H9 (cell line): ENCODE measurements at regions not wholly inside any gene's neighbourhood (a gene's known extent, or its start where the extent isn't known, plus 50 kb on each side); places are given as distances from the start of the nearest gene placed in this dataset.

ENCODE experiments used
- DNase-seq: peaks from one replicate; pipeline ENCODE4 v3.0.0-alpha.2; 2017
- H2AFZ ChIP-seq: one replicate; pipeline ENCODE4 v1.6.1; 2013; ENCODE audit warnings: mild to moderate bottlenecking, low read length, control low read depth, moderate library complexity
- H2AK5ac ChIP-seq: 2 replicates; pipeline ENCODE4 v1.6.1; 2013; ENCODE audit warnings: low read length, control low read depth, mixed read lengths; ENCODE audit not compliant: insufficient read length
- H2BK120ac ChIP-seq: one replicate; pipeline ENCODE4 v1.6.1; 2013; ENCODE audit warnings: low read depth, mild to moderate bottlenecking, low read length, control low read depth, inconsistent platforms; ENCODE audit not compliant: poor library complexity, severe bottlenecking
- H2BK12ac ChIP-seq: 2 replicates; pipeline ENCODE4 v1.6.1; 2013; ENCODE audit warnings: low read length, control low read depth, mixed read lengths, low read depth; ENCODE audit not compliant: insufficient read length
- H2BK15ac ChIP-seq: 2 replicates; pipeline ENCODE4 v1.6.1; 2013; ENCODE audit warnings: low read depth, low read length, control low read depth
- H2BK20ac ChIP-seq: one replicate; pipeline ENCODE4 v1.6.1; 2013; ENCODE audit warnings: low read depth, mild to moderate bottlenecking, low read length, control low read depth, inconsistent platforms; ENCODE audit not compliant: poor library complexity, severe bottlenecking
- H2BK5ac ChIP-seq: 2 replicates; pipeline ENCODE4 v1.6.1; 2013; ENCODE audit warnings: low read length, control low read depth, mixed read lengths; ENCODE audit not compliant: insufficient read length
- H3K14ac ChIP-seq: 2 replicates; pipeline ENCODE4 v1.6.1; 2013; ENCODE audit warnings: low read length, control low read depth; ENCODE audit not compliant: insufficient read depth
- H3K18ac ChIP-seq: 2 replicates; pipeline ENCODE4 v1.6.1; 2013; ENCODE audit warnings: low read depth, mild to moderate bottlenecking, mixed read lengths, low read length, control low read depth; ENCODE audit not compliant: insufficient read length
- H3K23ac ChIP-seq: 2 replicates; pipeline ENCODE4 v1.6.1; 2013; ENCODE audit warnings: low read length, control low read depth, mixed read lengths, low read depth; ENCODE audit not compliant: insufficient read length
- H3K23me2 ChIP-seq: 2 replicates; pipeline ENCODE4 v1.6.1; 2013; ENCODE audit warnings: low read depth, mild to moderate bottlenecking, mixed read lengths, low read length, control low read depth; ENCODE audit not compliant: insufficient read length, poor library complexity, severe bottlenecking
- H3K27ac ChIP-seq: 2 replicates; pipeline ENCODE4 v1.5.1; 2013; ENCODE audit warnings: low read length, control low read depth, mixed read lengths, low read depth; ENCODE audit not compliant: insufficient read length
- H3K27me3 ChIP-seq: 2 replicates; pipeline ENCODE4 v1.6.1; 2013; ENCODE audit warnings: low read length, control low read depth, inconsistent platforms; ENCODE audit not compliant: insufficient read depth
- H3K4ac ChIP-seq: 2 replicates; pipeline ENCODE4 v1.6.1; 2013; ENCODE audit warnings: low read depth, mild to moderate bottlenecking, control low read depth, inconsistent platforms, low read length, moderate library complexity
- H3K4me1 ChIP-seq: 2 replicates; pipeline ENCODE4 v1.6.1; 2013; ENCODE audit warnings: low read length, control low read depth, inconsistent platforms; ENCODE audit not compliant: insufficient read depth
- H3K4me2 ChIP-seq: 2 replicates; pipeline ENCODE4 v1.6.1; 2013; ENCODE audit warnings: low read length, control low read depth, mixed read lengths; ENCODE audit not compliant: insufficient read length, insufficient read depth
- H3K56ac ChIP-seq: 2 replicates; pipeline ENCODE4 v1.6.1; 2013; ENCODE audit warnings: low read depth, mild to moderate bottlenecking, mixed read lengths, low read length, control low read depth; ENCODE audit not compliant: insufficient read length
- H3K79me1 ChIP-seq: 2 replicates; pipeline ENCODE4 v1.6.1; 2013; ENCODE audit warnings: low read depth, mild to moderate bottlenecking, moderate library complexity, low read length, control low read depth, inconsistent platforms; ENCODE audit not compliant: insufficient read depth, poor library complexity, severe bottlenecking
- H3K79me2 ChIP-seq: 2 replicates; pipeline ENCODE4 v1.6.1; 2013; ENCODE audit warnings: low read length, control low read depth, inconsistent platforms; ENCODE audit not compliant: insufficient read depth
- H3K9ac ChIP-seq: 2 replicates; pipeline ENCODE4 v1.6.1; 2013; ENCODE audit warnings: low read length, control low read depth, mixed read lengths; ENCODE audit not compliant: insufficient read length; ENCODE audit errors: extremely low read depth
- H3K9me3 ChIP-seq: one replicate; pipeline ENCODE4 v1.6.1; 2013; ENCODE audit warnings: low read depth, low read length, inconsistent platforms; ENCODE audit not compliant: control insufficient read depth
- H3T11ph ChIP-seq: one replicate; pipeline ENCODE4 v1.6.1; 2013; ENCODE audit warnings: mild to moderate bottlenecking, low read length, control low read depth, inconsistent platforms
- H4K20me1 ChIP-seq: one replicate; pipeline ENCODE4 v1.6.1; 2013; ENCODE audit not compliant: control insufficient read depth, insufficient read length, insufficient read depth
- H4K5ac ChIP-seq: 2 replicates; pipeline ENCODE4 v1.6.1; 2013; ENCODE audit warnings: low read depth, mild to moderate bottlenecking, mixed read lengths, low read length, control low read depth; ENCODE audit not compliant: insufficient read length
- H4K8ac ChIP-seq: replicated peaks from 2 replicates; pipeline ENCODE4 v1.6.1; 2013; ENCODE audit warnings: low read length, control low read depth, mixed read lengths, low read depth; ENCODE audit not compliant: insufficient read length
- H4K91ac ChIP-seq: 2 replicates; pipeline ENCODE4 v1.6.1; 2013; ENCODE audit warnings: low read depth, mild to moderate bottlenecking, moderate library complexity, mixed read lengths, low read length, control low read depth; ENCODE audit not compliant: insufficient read length
- H3K27ac Mint-ChIP-seq, 3 experiments: 2 replicates in 2 of 3; 3 replicates in 1 of 3; pipeline ENCODE4 v1.8.0; 2020 to 2021; ENCODE audit warnings: mixed read lengths in 3 of 3, mild to moderate bottlenecking in 1 of 3, moderate library complexity in 1 of 3
- H3K27me3 Mint-ChIP-seq: 2 replicates; pipeline ENCODE4 v1.8.0; 2021; ENCODE audit warnings: low read depth, mild to moderate bottlenecking, moderate library complexity, mixed read lengths
- H3K36me3 Mint-ChIP-seq, 3 experiments: 2 replicates in 2 of 3; 3 replicates in 1 of 3; pipeline ENCODE4 v1.8.0; 2020 to 2021; ENCODE audit warnings: low read depth in 3 of 3, mixed read lengths in 3 of 3; ENCODE audit not compliant: insufficient read depth in 1 of 3
- H3K4me1 Mint-ChIP-seq, 2 experiments: 2 replicates each; pipeline ENCODE4 v1.8.0; 2020; ENCODE audit warnings: mixed read lengths in 2 of 2
- H3K4me3 Mint-ChIP-seq, 2 experiments: 2 replicates in 1 of 2; 3 replicates in 1 of 2; pipeline ENCODE4 v1.8.0; 2020 to 2021; ENCODE audit warnings: mild to moderate bottlenecking in 2 of 2, mixed read lengths in 2 of 2, moderate library complexity in 1 of 2
- H3K9me3 Mint-ChIP-seq, 2 experiments: 2 replicates in 1 of 2; 3 replicates in 1 of 2; pipeline ENCODE4 v1.8.0; 2020; ENCODE audit warnings: mild to moderate bottlenecking in 2 of 2, mixed read lengths in 2 of 2, moderate library complexity in 1 of 2
- CTCF ChIP-seq: fragments of 200-600 bp; sonication (generic); conservative IDR thresholded peaks from 3 replicates; pipeline ENCODE4 v1.8.0; 2021; ENCODE audit warnings: antibody characterized with exemption, mild to moderate bottlenecking
- WGBS: extraction: QIAGEN DNeasy Blood & Tissue Kit; methylation state at CpG from one replicate; pipeline ENCODE4 v1.1.7; 2013; ENCODE audit warnings: missing lambda C conversion rate, low lambda C conversion rate, mixed read lengths; ENCODE audit not compliant: insufficient read length; ENCODE audit errors: extremely low coverage; 5-methylcytosine and 5-hydroxymethylcytosine counted together

- Mint-ChIP-seq H3K27me3 (no peaks in the 10 kb centered on the region), H3K4me1 (no peaks in the 10 kb centered on the region), H3K27ac (no peak overlapping the region), H3K36me3 (no peaks in the 10 kb centered on the region), H3K9me3 (no peaks in the 10 kb centered on the region), H3K4me3 (no peak overlapping the region)
- H3K27me3 ChIP-seq = no peaks in the 10 kb centered on the region
- H4K20me1 ChIP-seq = no peaks in the 10 kb centered on the region
- H3K9ac ChIP-seq = no peak overlapping the region
- H3K4ac ChIP-seq = no peak overlapping the region
- no peak for TF ChIP-seq CTCF
- no peak overlapping the region for H3K56ac ChIP-seq
- no CpG with 5 or more reads among the region's 4 CpGs for WGBS
- no peak overlapping the region for H2AFZ ChIP-seq
- no peak overlapping the region for H3K18ac ChIP-seq
- H4K8ac ChIP-seq = no peak overlapping the region
- H3K4me1 ChIP-seq = no peaks in the 10 kb centered on the region
- H3K14ac ChIP-seq = no peak overlapping the region
- no peak overlapping the region for H2BK120ac ChIP-seq
- no peak overlapping the region for H2AK5ac ChIP-seq
- H3K23ac ChIP-seq = no peak overlapping the region
- H3T11ph ChIP-seq = no peak overlapping the region
- H4K5ac ChIP-seq = no peak overlapping the region
- H2BK15ac ChIP-seq = no peak overlapping the region
- H2BK5ac ChIP-seq = no peak overlapping the region
- H3K79me1 ChIP-seq = no peaks in the 10 kb centered on the region
- no peaks in the 10 kb centered on the region for H3K23me2 ChIP-seq
- H3K27ac ChIP-seq = no peak overlapping the region
- no peaks in the 10 kb centered on the region for H3K9me3 ChIP-seq
- peak overlapping the region; percentile 19 for H4K91ac ChIP-seq
- DNase-seq = no peak
- H3K79me2 ChIP-seq = no peaks in the 10 kb centered on the region; the same call in 1 of the 2 replicates
- no peak overlapping the region for H2BK20ac ChIP-seq
- H3K4me2 ChIP-seq = no peak overlapping the region
- no peak overlapping the region for H2BK12ac ChIP-seq
Observed at GRCh38 chr5:145703856-145704255, 131.3 kb downstream of the PRELID2 start.
